GM12874 (cell line): ENCODE measurements at regions not wholly inside any gene's neighbourhood (a gene's known extent, or its start where the extent isn't known, plus 50 kb on each side); places are given as distances from the start of the nearest gene placed in this dataset.

Source experiments
- TF ChIP-seq, protein P1 (sequence below): IDR thresholded peaks from 2 replicates; pipeline ENCODE4 v1.5.1; 2011; ENCODE audit warnings: low read depth, mild to moderate bottlenecking, control low read depth, low read length, moderate library complexity; ENCODE audit not compliant: insufficient read depth

DNA sequence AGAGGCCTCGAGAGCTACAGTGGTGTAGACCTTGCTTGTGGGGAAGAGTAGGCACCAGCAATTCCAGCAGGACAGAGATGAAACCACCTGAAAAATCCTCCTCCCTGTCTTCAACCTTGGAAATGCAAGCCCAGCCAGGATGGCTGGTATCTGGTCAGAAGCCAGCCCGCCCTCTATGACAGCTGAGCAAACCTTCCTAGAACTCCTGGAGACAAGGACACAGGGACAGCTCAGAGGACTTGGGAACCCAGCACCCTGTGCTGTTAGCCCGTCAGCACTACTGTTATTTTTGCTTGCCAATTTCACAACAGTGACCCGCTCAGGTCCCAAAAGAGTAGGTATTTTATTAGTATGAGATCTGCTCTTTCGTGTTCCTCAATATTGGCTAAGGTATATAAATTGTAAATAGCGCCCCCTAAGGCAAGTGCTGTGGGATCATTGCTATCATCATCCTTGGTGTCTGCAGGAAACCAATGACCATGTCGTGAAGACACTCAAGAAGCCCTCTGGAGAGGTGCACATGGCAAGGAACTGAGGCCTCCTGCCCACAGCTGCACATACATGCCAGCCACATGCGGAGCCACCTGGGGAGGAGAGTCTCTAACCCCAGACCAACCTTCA lies 156.5 kb upstream of the CHST15 start:
- TF ChIP-seq, protein P1, sequence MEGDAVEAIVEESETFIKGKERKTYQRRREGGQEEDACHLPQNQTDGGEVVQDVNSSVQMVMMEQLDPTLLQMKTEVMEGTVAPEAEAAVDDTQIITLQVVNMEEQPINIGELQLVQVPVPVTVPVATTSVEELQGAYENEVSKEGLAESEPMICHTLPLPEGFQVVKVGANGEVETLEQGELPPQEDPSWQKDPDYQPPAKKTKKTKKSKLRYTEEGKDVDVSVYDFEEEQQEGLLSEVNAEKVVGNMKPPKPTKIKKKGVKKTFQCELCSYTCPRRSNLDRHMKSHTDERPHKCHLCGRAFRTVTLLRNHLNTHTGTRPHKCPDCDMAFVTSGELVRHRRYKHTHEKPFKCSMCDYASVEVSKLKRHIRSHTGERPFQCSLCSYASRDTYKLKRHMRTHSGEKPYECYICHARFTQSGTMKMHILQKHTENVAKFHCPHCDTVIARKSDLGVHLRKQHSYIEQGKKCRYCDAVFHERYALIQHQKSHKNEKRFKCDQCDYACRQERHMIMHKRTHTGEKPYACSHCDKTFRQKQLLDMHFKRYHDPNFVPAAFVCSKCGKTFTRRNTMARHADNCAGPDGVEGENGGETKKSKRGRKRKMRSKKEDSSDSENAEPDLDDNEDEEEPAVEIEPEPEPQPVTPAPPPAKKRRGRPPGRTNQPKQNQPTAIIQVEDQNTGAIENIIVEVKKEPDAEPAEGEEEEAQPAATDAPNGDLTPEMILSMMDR = peak; percentile 24; the same call in 1 of the 2 replicates

DNA sequence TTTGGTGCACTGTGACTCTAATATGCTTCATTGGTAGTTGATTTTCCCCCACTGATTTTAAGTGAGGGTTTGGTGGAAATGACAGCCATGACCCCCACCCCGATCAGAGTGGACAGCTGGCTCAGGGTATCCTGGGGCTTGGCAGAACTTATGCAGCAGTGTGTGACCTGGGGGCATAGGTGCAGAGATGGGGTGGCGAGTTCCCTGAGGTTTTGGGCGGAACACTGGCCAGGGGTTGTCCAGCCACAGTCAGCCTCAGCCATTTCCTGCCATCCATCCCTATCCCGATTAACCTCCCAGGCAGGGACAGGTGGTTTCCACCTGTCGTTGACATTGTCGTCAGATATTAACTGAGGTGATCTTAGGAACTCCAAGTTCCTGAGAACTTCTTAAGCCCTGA lies 155.8 kb upstream of the CHST15 start:
- TF ChIP-seq, protein P1 = no peak

DNA sequence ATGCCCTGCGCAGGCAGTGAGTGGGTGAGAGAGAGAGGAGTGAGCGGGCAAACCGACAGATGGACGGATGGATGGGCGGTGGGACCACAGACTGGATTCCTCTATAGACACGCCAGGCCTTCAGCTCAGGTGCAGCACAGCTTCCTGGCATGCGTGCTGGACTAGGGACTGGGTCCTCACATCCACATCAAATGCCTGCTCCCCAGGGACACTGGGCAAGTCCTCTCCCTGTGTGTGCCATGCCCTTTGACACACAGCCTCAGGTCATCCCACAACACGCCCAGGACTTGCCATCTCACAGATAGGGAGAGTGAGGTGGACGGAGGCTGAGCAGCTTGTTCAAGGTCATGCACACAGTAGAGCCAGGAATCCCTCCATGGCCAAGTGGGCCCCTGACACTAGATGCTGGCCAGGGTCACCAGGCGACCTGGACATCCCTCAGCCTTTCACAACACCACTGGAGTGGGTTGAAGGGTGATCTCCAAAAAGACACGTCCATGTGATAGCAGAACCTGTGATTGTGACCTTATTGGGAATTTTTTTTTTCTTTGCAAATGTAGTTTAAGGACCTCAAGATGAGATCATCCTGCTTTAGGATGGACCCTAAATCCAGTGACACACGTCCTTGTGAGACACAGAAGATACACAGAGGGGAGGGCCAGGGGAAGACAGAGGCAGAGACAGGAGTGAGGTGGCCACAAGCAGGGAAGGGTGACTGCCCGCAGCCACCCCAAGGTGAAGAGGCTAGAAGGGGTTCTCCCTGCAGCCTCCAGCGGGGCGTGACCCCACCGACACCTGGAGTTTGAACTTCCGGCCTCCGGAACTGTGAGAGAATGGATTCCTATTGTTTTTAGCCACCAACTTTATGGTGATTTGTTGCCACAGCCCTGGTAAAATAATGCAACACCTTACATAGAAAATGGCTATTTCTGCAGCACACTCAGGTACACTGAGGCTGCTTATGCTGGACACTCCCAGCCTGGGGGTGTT lies 155.0 kb upstream of the CHST15 start:
- TF ChIP-seq, protein P1 = no peak

DNA sequence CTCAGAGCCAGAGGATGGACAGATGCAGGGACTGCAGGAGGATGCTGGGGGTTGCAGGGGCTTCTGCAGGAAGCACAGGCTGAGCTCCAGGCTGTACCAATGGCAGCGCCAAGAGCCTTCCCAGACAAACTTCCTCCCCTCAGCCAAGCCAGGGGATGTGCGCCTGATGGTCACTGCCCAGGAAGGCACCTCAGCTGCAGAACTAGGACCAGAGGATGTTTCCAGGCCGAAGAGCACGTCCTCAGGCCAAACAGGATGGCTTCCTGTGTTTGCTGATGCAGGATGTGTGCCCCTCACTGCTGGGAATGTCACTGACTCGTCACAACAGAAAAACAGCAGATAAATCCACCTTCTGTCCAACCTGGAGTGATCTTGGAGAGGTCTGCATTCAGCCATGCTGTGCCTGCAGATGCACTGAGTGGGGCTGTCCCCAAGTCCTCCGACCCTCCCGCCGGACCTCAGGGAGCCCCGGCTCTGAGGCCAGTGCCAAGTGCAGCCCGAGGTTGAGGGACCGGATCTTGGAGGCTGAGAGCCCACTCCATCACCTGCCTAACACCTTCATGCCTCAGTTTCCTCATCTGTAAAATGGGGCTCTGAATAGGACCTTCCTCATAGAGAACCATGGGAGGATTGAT lies 152.5 kb upstream of the CHST15 start:
- TF ChIP-seq, protein P1 = no peak

DNA sequence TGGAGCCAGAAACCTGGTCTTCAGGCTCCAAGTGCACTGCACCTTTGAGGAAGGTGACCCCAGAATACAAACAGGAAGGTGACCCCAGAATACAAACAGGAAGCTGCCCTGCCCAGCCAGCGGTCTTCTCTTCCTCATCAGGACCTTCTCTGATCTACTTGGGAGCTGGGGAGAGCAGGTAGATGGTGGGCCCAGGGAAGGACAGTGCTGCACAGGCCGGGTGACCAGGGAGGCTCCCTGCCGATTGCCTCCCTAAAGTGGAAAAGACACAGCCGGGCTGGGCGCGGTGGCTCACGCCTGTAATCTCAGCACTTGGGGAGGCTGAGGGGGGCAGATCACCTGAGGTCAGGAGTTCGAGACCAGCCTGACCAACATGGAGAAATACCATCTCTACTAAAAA lies 151.8 kb upstream of the CHST15 start:
- TF ChIP-seq, protein P1 = no peak

DNA sequence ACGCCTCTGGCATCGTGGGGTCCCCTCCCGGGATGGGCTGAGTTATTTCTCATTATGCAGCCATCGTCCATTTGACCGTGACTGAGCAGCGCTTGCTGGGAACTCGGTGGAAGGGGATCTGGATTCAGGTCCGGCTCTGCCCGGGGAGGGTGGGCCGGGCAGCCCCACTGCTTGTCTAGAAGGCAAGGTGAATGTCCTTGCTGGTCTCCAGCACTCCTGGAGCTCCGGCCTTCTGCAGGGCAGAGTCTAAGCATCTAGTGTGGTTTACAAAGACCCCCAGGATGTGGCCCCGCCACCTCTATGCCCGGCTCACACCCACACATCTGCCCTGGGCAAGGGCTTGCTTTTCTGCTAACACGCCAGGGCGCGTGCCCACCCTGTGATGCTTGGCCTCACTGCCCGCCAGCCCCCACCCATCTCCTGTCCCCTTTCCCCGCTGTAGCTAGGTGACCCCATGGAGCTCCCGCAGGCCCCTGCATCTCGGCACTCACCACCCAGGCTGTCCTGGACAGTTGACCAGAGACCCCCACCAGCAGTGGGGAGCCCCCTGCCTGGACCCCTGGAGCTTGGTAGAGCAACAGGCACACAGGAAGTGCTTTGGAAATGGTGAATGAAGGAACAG lies 151.0 kb upstream of the CHST15 start:
- TF ChIP-seq, protein P1 = no peak

DNA sequence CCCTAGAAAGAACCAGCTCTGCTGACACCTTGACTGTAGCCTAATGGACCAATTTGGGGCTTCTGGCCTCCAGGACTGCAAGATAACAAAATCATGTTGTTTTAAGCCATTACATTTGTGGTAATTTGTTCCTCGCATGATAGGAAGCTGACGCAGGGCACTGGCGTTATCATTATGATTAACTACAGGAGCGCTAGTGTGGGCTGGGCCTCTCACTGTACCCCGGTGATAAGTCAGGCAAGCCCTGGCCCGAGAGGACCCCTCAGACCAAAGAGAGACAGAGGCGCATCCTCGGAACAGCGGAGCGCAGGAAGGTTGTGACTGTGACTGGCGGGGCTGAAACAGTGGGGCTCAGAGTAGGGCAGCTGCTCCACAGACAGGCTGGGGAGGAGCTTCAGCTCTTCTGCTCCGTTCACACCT lies 150.3 kb upstream of the CHST15 start:
- TF ChIP-seq, protein P1 = no peak
